ENCODE measurements at regions not wholly inside any gene's neighbourhood (a gene's known extent, or its start where the extent isn't known, plus 50 kb on each side); places are given as distances from the start of the nearest gene placed in this dataset.

DNA sequence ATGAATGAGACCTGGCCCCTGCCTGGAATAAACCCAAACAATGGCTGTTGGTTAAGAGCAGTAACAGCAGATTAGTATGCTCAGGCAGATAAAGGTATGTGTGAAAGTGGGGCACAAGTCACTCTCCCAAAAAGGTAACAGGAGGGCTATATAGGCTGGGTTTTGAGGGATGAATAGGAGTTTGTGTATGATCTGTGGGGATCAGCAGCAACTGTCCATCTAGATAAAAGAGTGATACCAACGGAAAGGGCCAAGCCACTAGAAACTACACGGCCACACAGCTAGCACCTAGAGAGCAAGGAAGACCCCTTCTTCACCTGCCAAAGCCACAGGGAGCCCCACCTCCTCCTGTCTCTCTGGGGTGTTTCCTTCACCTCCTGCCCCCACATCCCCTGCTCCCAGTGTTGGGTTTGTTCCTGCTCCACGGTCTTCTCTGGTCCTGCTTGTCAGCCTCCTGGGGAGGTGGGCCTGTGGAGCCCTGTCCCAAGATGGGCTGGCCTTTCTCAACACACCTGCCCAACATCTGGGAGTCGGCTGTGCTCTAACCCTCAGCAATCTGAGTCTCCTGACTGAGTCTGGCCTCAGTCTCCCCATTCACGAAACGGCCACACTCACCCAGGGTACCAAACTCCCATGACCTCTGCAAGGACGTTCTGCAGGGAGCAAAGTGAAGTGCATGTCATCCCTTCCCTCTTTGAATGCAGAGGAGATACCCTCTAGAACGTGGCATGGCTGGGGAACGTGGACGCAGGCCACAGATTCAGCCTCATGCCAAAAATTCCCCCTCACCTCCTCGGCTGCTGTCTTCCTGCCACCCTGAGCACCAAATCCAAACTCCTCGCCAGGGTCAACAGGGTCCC, 108.2 kb downstream of the NCOR2 start:
- H3K9me3 ChIP-seq, result peaks cover 0 to 2% (median 0%) of the 10 kb centered on the region in 11 donors
- intact Hi-C loops (cut with DNase I), result loop anchor here in 5 of 10 donors (5.0 to 10.0 kb wide), 7 partner anchors 48 to 306 kb away; partner anchors contain the start of gene NCOR2 (in 1 of the 5)
- no peak overlapping the region for H3K4me3 ChIP-seq
- peaks cover 0 to 72% (median 19%) of the 10 kb centered on the region in 9 donors for H3K36me3 ChIP-seq
- no peak for TF ChIP-seq CTCF (IDR thresholded peaks at IDR 0.05)
- 91 to 94% methylated on average over 12 of the region's 12 CpGs for WGBS, 2 donors
- H3K27ac ChIP-seq, result peak overlapping the region in 1 of 10 donors; percentile 87
- H3K27me3 ChIP-seq, result no peaks in the 10 kb centered on the region
- H3K4me1 ChIP-seq, result peaks cover 16 to 58% (median 48%) of the 10 kb centered on the region in 9 donors
- no peak for ATAC-seq
- no peak for DNase-seq

DNA sequence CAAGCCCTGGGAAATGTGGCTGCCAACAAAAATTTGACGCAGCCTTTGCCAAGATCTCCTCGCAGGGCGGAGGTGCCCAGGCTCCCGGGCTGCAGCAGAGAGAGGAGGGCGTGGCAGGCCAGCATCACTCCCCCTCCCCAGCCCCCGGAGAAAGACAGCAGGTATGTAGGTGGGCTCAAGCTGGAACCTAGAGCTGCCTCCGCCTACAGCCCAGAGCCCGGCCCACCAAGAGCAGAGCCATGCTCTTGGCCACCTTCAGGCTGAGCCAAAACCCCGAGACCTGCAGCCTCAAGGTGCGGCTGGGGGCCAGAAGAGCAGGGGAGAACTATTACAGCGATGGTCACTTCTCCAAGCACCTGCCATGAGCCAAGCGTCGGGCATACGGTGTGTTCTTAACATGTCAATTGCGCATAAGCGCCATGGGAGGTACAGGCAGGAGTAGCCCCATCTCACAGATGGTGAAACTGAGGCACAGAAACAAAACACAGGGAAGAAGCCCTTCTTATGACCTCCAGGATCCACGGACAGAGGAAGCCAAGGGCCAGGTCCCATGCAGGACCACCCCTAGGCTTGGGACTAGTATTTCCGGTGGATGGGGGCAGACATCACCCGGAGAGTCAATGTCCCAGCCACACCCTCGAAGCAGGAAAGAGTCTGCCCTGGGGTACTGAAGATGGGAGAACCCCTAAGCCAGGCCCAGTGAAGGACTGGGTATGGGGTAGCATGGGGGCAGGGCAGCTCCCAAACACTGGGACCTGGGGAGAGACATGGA, 109.0 kb downstream of the NCOR2 start:
- Histone ChIP-seq H3K27me3 (no peaks in the 10 kb centered on the region), H3K36me3 (peaks cover 0 to 64% (median 19%) of the 10 kb centered on the region in 9 donors), H3K4me3 (no peak overlapping the region), H3K27ac (peak overlapping the region; percentile 49 to 94 (median 82)), H3K4me1 (peaks cover 24 to 58% (median 52%) of the 10 kb centered on the region in 9 donors), H3K9me3 (peaks cover 0 to 2% (median 0%) of the 10 kb centered on the region in 11 donors)
- ATAC-seq (no peak), DNase-seq (peak in 1 of 2 donors; percentile 14)
- intact Hi-C loops (cut with DNase I), result loop anchor here in 5 of 10 donors (5.0 to 10.0 kb wide), 7 partner anchors 49 to 306 kb away; partner anchors contain the start of gene NCOR2 (in 1 of the 5)
- no peak for TF ChIP-seq CTCF (IDR thresholded peaks at IDR 0.05)
- 85% methylated on average over 20 of the region's 20 CpGs for WGBS, 2 donors

- no peak for TF ChIP-seq CTCF (IDR thresholded peaks at IDR 0.05)
- intact Hi-C loops (cut with DNase I), result loop anchor here in 5 of 10 donors (5.0 to 10.0 kb wide), 7 partner anchors 50 to 307 kb away; partner anchors contain the start of gene NCOR2 (in 1 of the 5)
- ATAC-seq, result peak; percentile 63 to 74 (median 69)
- H3K36me3 ChIP-seq, result peaks cover 0 to 58% (median 16%) of the 10 kb centered on the region in 9 donors
- peaks cover 32 to 64% (median 61%) of the 10 kb centered on the region in 9 donors for H3K4me1 ChIP-seq
- H3K9me3 ChIP-seq, result peaks cover 0 to 2% (median 0%) of the 10 kb centered on the region in 11 donors
- H3K27ac ChIP-seq, result peak overlapping the region; percentile 49 to 94 (median 82)
- no peaks in the 10 kb centered on the region for H3K27me3 ChIP-seq
- 23 to 46% methylated on average over 37 of the region's 37 CpGs for WGBS, 2 donors
- peak; percentile 74 to 84 for DNase-seq
- H3K4me3 ChIP-seq, result peak overlapping the region in 9 of 10 donors; percentile 10 to 48 (median 44)
These were observed 109.9 kb downstream of the NCOR2 start for GRCh38 chr12:124457287-124458219.

All from heart right ventricle (tissue), 16 donors.